ENCODE measurements at regions not wholly inside any gene's neighbourhood (a gene's known extent, or its start where the extent isn't known, plus 50 kb on each side); places are given as distances from the start of the nearest gene placed in this dataset.

- Histone ChIP-seq H3K4me1 (no peaks in the 10 kb centered on the region), H3K9me3 (no peaks in the 10 kb centered on the region), H3K4me3 (no peak overlapping the region), H3K36me3 (no peaks in the 10 kb centered on the region), H3K27ac (no peak overlapping the region), H3K27me3 (no peaks in the 10 kb centered on the region)
- no peak for DNase-seq (ENCODE audit: low spot score in 2 of 2)
- WGBS = 74% methylated on average over 4 of the region's 4 CpGs
- TF ChIP-seq POLR2AphosphoS5 (IDR thresholded peaks at IDR 0.05) (no peak), POLR2A (IDR thresholded peaks at IDR 0.05) (no peak), CTCF (IDR thresholded peaks at IDR 0.05) (no peak), EP300 (IDR thresholded peaks at IDR 0.05) (no peak)
Observed at GRCh38 chr7:41035794-41036193, 667.1 kb downstream of the INHBA start.

GRCh38 chr7:41033500-41033899 lies 669.4 kb downstream of the INHBA start:
- H3K27ac ChIP-seq = no peak overlapping the region
- no peaks in the 10 kb centered on the region for H3K36me3 ChIP-seq
- no peak overlapping the region for H3K4me3 ChIP-seq
- no peaks in the 10 kb centered on the region for H3K27me3 ChIP-seq
- 94% methylated on average over 1 of the region's 1 CpG for WGBS
- H3K4me1 ChIP-seq = no peaks in the 10 kb centered on the region
- TF ChIP-seq CTCF (IDR thresholded peaks at IDR 0.05) = no peak
- no peak for TF ChIP-seq POLR2A (IDR thresholded peaks at IDR 0.05)
- no peak for TF ChIP-seq POLR2AphosphoS5 (IDR thresholded peaks at IDR 0.05)
- no peak for TF ChIP-seq EP300 (IDR thresholded peaks at IDR 0.05)
- no peak for DNase-seq (ENCODE audit: low spot score in 2 of 2)
- no peaks in the 10 kb centered on the region for H3K9me3 ChIP-seq

- Histone ChIP-seq H3K27ac (no peak overlapping the region), H3K9me3 (no peaks in the 10 kb centered on the region), H3K27me3 (no peaks in the 10 kb centered on the region), H3K36me3 (no peaks in the 10 kb centered on the region), H3K4me1 (no peaks in the 10 kb centered on the region), H3K4me3 (no peak overlapping the region)
- TF ChIP-seq POLR2AphosphoS5 (IDR thresholded peaks at IDR 0.05) = no peak
- no peak for TF ChIP-seq CTCF (IDR thresholded peaks at IDR 0.05)
- no peak for DNase-seq (ENCODE audit: low spot score in 2 of 2)
- 93% methylated on average over 5 of the region's 5 CpGs for whole genome bisulfite sequencing
Observed at GRCh38 chr7:41030673-41031072, 672.2 kb downstream of the INHBA start.

- WGBS = 78% methylated on average over 5 of the region's 5 CpGs
Observed at GRCh38 chr7:41029072-41029499, 673.8 kb downstream of the INHBA start.

GRCh38 chr7:41028580-41028979 lies 674.3 kb downstream of the INHBA start:
- DNase-seq (ENCODE audit: low spot score in 2 of 2) = no peak
- Histone ChIP-seq H3K27ac (no peak overlapping the region), H3K4me3 (no peak overlapping the region), H3K4me1 (no peaks in the 10 kb centered on the region), H3K9me3 (no peaks in the 10 kb centered on the region), H3K36me3 (no peaks in the 10 kb centered on the region), H3K27me3 (no peaks in the 10 kb centered on the region)
- TF ChIP-seq CTCF (IDR thresholded peaks at IDR 0.05) = no peak
- no peak for TF ChIP-seq POLR2AphosphoS5 (IDR thresholded peaks at IDR 0.05)
- TF ChIP-seq POLR2A (IDR thresholded peaks at IDR 0.05) = no peak
- TF ChIP-seq EP300 (IDR thresholded peaks at IDR 0.05) = no peak
- 89% methylated on average over 2 of the region's 2 CpGs for whole genome bisulfite sequencing

More at GRCh38 chr7:41029072-41029499, 673.8 kb downstream of the INHBA start:
- no peak for TF ChIP-seq EP300 (IDR thresholded peaks at IDR 0.05)
- Histone ChIP-seq H3K4me1 (no peaks in the 10 kb centered on the region), H3K4me3 (no peak overlapping the region), H3K27me3 (no peaks in the 10 kb centered on the region), H3K36me3 (no peaks in the 10 kb centered on the region), H3K27ac (no peak overlapping the region), H3K9me3 (no peaks in the 10 kb centered on the region)
- DNase-seq (ENCODE audit: low spot score in 2 of 2) = no peak

GRCh38 chr7:41027428-41028115 lies 675.3 kb downstream of the INHBA start:
- H3K27me3 ChIP-seq = no peaks in the 10 kb centered on the region
- no peaks in the 10 kb centered on the region for H3K4me1 ChIP-seq
- H3K36me3 ChIP-seq = no peaks in the 10 kb centered on the region
- 72% methylated on average over 7 of the region's 7 CpGs for WGBS
- H3K4me3 ChIP-seq = no peak overlapping the region
- TF ChIP-seq CTCF (IDR thresholded peaks at IDR 0.05) = no peak
- no peak for DNase-seq (ENCODE audit: low spot score in 2 of 2)
- no peak overlapping the region for H3K27ac ChIP-seq
- no peaks in the 10 kb centered on the region for H3K9me3 ChIP-seq

Measured in suprapubic skin (tissue), 4 donors.